ENCODE measurements at regions not wholly inside any gene's neighbourhood (a gene's known extent, or its start where the extent isn't known, plus 50 kb on each side); places are given as distances from the start of the nearest gene placed in this dataset.
"Not testable (repeated sequence)": the region's sequence is repeated elsewhere in the genome, so short reads cannot be mapped to it uniquely, and the experiment has no call there.

- H3K9me3 Mint-ChIP-seq, result no peaks in the 10 kb centered on the region
- H3K27me3 Mint-ChIP-seq, result no peaks in the 10 kb centered on the region
- H3K4me3 Mint-ChIP-seq, result no peak overlapping the region
- H3K4me1 Mint-ChIP-seq, result no peaks in the 10 kb centered on the region
- no peak for DNase-seq
- no peak overlapping the region for H3K27ac Mint-ChIP-seq
- no peak for ATAC-seq
Measured at GRCh38 chr4:141826260-141826659, 189.9 kb downstream of the IL15 start.

- H3K27me3 Mint-ChIP-seq, result no peaks in the 10 kb centered on the region
- H3K9me3 Mint-ChIP-seq, result no peaks in the 10 kb centered on the region
- no peak overlapping the region for H3K4me3 Mint-ChIP-seq
- H3K4me1 Mint-ChIP-seq, result no peaks in the 10 kb centered on the region
- DNase-seq (no peak), ATAC-seq (no peak)
- H3K27ac Mint-ChIP-seq, result no peak overlapping the region
Measured at GRCh38 chr4:141833209-141833608, 196.8 kb downstream of the IL15 start.

GRCh38 chr4:141840299-141840986, 204.1 kb downstream of the IL15 start:
- Mint-ChIP-seq H3K9me3 (no peaks in the 10 kb centered on the region), H3K27me3 (no peaks in the 10 kb centered on the region), H3K4me3 (no peak overlapping the region), H3K4me1 (no peaks in the 10 kb centered on the region), H3K27ac (no peak overlapping the region)
- ATAC-seq, result no peak
- no peak for DNase-seq

- H3K9me3 Mint-ChIP-seq, result no peaks in the 10 kb centered on the region
- H3K4me1 Mint-ChIP-seq, result no peaks in the 10 kb centered on the region
- H3K4me3 Mint-ChIP-seq, result no peak overlapping the region
- no peak for ATAC-seq
- H3K27me3 Mint-ChIP-seq, result no peaks in the 10 kb centered on the region
- no peak overlapping the region for H3K27ac Mint-ChIP-seq
- no peak for DNase-seq
Measured at GRCh38 chr4:141843136-141843535, 206.8 kb downstream of the IL15 start.

- no peaks in the 10 kb centered on the region for H3K9me3 Mint-ChIP-seq
- no peak overlapping the region for H3K4me3 Mint-ChIP-seq
- ATAC-seq (no peak), DNase-seq (no peak)
- no peaks in the 10 kb centered on the region for H3K4me1 Mint-ChIP-seq
- no peak overlapping the region for H3K27ac Mint-ChIP-seq
- no peaks in the 10 kb centered on the region for H3K27me3 Mint-ChIP-seq
Measured at GRCh38 chr4:141845901-141846300, 209.5 kb downstream of the IL15 start.

- H3K4me3 Mint-ChIP-seq, result no peak overlapping the region
- H3K27me3 Mint-ChIP-seq, result no peaks in the 10 kb centered on the region
- no peak overlapping the region for H3K27ac Mint-ChIP-seq
- no peaks in the 10 kb centered on the region for H3K4me1 Mint-ChIP-seq
- no peak for DNase-seq
- H3K9me3 Mint-ChIP-seq, result no peaks in the 10 kb centered on the region
- no peak for ATAC-seq
Measured at GRCh38 chr4:141849367-141849766, 213.0 kb downstream of the IL15 start.

GRCh38 chr4:141849778-141850177, 213.4 kb downstream of the IL15 start:
- no peaks in the 10 kb centered on the region for H3K4me1 Mint-ChIP-seq
- H3K9me3 Mint-ChIP-seq, result no peaks in the 10 kb centered on the region
- H3K4me3 Mint-ChIP-seq, result no peak overlapping the region
- H3K27ac Mint-ChIP-seq, result no peak overlapping the region
- no peaks in the 10 kb centered on the region for H3K27me3 Mint-ChIP-seq
- ATAC-seq (no peak), DNase-seq (no peak)

- ATAC-seq (no peak), DNase-seq (no peak)
- no peaks in the 10 kb centered on the region for H3K4me1 Mint-ChIP-seq
- no peaks in the 10 kb centered on the region for H3K27me3 Mint-ChIP-seq
- H3K4me3 Mint-ChIP-seq, result no peak overlapping the region
- peaks cover 0 to 12% of the 10 kb centered on the region in 2 donors for H3K9me3 Mint-ChIP-seq
- no peak overlapping the region for H3K27ac Mint-ChIP-seq
Measured at GRCh38 chr4:141851246-141851891, 215.0 kb downstream of the IL15 start.

GRCh38 chr4:141853091-141853764, 216.8 kb downstream of the IL15 start:
- Mint-ChIP-seq H3K27ac (no peak overlapping the region), H3K4me1 (no peaks in the 10 kb centered on the region), H3K4me3 (no peak overlapping the region), H3K27me3 (no peaks in the 10 kb centered on the region), H3K9me3 (peaks cover 0 to 12% of the 10 kb centered on the region in 2 donors)
- DNase-seq (no peak), ATAC-seq (no peak)

GRCh38 chr4:141858437-141858836, 222.1 kb downstream of the IL15 start:
- Mint-ChIP-seq H3K4me1 (no peaks in the 10 kb centered on the region), H3K4me3 (no peak overlapping the region), H3K9me3 (peaks cover 0 to 12% of the 10 kb centered on the region in 2 donors), H3K27me3 (no peaks in the 10 kb centered on the region), H3K27ac (no peak overlapping the region)
- no peak for DNase-seq
- ATAC-seq, result no peak

- ATAC-seq (no peak), DNase-seq (no peak)
- no peak overlapping the region for H3K4me3 Mint-ChIP-seq
- peak overlapping the region in 1 of 2 donors; percentile 44 for H3K27ac Mint-ChIP-seq
- H3K27me3 Mint-ChIP-seq, result no peaks in the 10 kb centered on the region
- no peaks in the 10 kb centered on the region for H3K4me1 Mint-ChIP-seq
- peaks cover 0 to 2% of the 10 kb centered on the region in 2 donors for H3K9me3 Mint-ChIP-seq
Measured at GRCh38 chr4:141860974-141861373, 224.6 kb downstream of the IL15 start.

- ATAC-seq (no peak), DNase-seq (no peak)
- H3K27me3 Mint-ChIP-seq, result no peaks in the 10 kb centered on the region
- peaks cover 0 to 13% of the 10 kb centered on the region in 2 donors for H3K9me3 Mint-ChIP-seq
- no peak overlapping the region for H3K27ac Mint-ChIP-seq
- H3K4me3 Mint-ChIP-seq, result no peak overlapping the region
- H3K4me1 Mint-ChIP-seq, result no peaks in the 10 kb centered on the region
Measured at GRCh38 chr4:141870152-141870551, 233.8 kb downstream of the IL15 start.

- Mint-ChIP-seq H3K4me3 (no peak overlapping the region), H3K27me3 (no peaks in the 10 kb centered on the region), H3K4me1 (no peaks in the 10 kb centered on the region), H3K9me3 (peaks cover 0 to 13% of the 10 kb centered on the region in 2 donors), H3K27ac (no peak overlapping the region)
- DNase-seq, result no peak
- ATAC-seq, result no peak
Measured at GRCh38 chr4:141871086-141871770, 234.8 kb downstream of the IL15 start.

GRCh38 chr4:141882650-141883049, 246.3 kb downstream of the IL15 start:
- H3K9me3 Mint-ChIP-seq, DNase-seq, H3K4me1 Mint-ChIP-seq, ATAC-seq, H3K4me3 Mint-ChIP-seq, H3K27me3 Mint-ChIP-seq, H3K27ac Mint-ChIP-seq: not testable (repeated sequence)

GRCh38 chr4:141884070-141884469, 247.7 kb downstream of the IL15 start:
- DNase-seq, result no peak
- no peaks in the 10 kb centered on the region for H3K27me3 Mint-ChIP-seq
- ATAC-seq, result no peak
- no peaks in the 10 kb centered on the region for H3K9me3 Mint-ChIP-seq
- no peak overlapping the region for H3K27ac Mint-ChIP-seq
- H3K4me1 Mint-ChIP-seq, result no peaks in the 10 kb centered on the region
- no peak overlapping the region for H3K4me3 Mint-ChIP-seq

GRCh38 chr4:141885112-141885511, 248.7 kb downstream of the IL15 start:
- DNase-seq, result no peak
- Mint-ChIP-seq H3K27ac (no peak overlapping the region), H3K4me1 (no peaks in the 10 kb centered on the region), H3K9me3 (no peaks in the 10 kb centered on the region), H3K4me3 (no peak overlapping the region), H3K27me3 (no peaks in the 10 kb centered on the region)
- no peak for ATAC-seq
